Neural cell (in vitro differentiated cells): ENCODE measurements at regions not wholly inside any gene's neighbourhood (a gene's known extent, or its start where the extent isn't known, plus 50 kb on each side); places are given as distances from the start of the nearest gene placed in this dataset.

Experiments
- H2AFZ ChIP-seq: fragments of 200-600, 300-800 bp; sonication (generic), shearing (Covaris generic); 2 replicates; pipeline ENCODE4 v1.6.0; 2014; ENCODE audit warnings: low read depth, mild to moderate bottlenecking, antibody characterized with exemption, low read length, moderate library complexity
- H3F3A ChIP-seq: fragments of 200-600 bp; shearing (Covaris generic); 2 replicates; pipeline ENCODE4 v1.6.1; 2016; ENCODE audit warnings: mild to moderate bottlenecking, moderate library complexity, mixed read lengths, antibody characterized with exemption, low read length; ENCODE audit not compliant: insufficient read depth, poor library complexity, severe bottlenecking
- H3K27ac ChIP-seq: fragments of 200-600, 300-800 bp; sonication (generic), shearing (Covaris generic); 2 replicates; pipeline ENCODE4 v1.5.1; 2014; ENCODE audit warnings: mild to moderate bottlenecking, low read length, moderate library complexity
- H3K27me3 ChIP-seq: fragments of 300-800, 200-600 bp; sonication (generic), shearing (Covaris generic); 2 replicates; pipeline ENCODE4 v1.6.0; 2014; ENCODE audit warnings: mild to moderate bottlenecking, low read depth, low read length, moderate library complexity; ENCODE audit not compliant: insufficient read depth
- H3K36me3 ChIP-seq: fragments of 300-800, 200-600 bp; sonication (generic), shearing (Covaris generic); 2 replicates; pipeline ENCODE4 v1.5.1; 2014; ENCODE audit warnings: mild to moderate bottlenecking, antibody characterized with exemption, low read length, moderate library complexity; ENCODE audit not compliant: insufficient read depth
- H3K4me2 ChIP-seq: fragments of 300-800, 200-600 bp; sonication (generic), shearing (Covaris generic); 2 replicates; pipeline ENCODE4 v1.6.0; 2014; ENCODE audit warnings: mild to moderate bottlenecking, low read length
- H3K4me3 ChIP-seq: fragments of 300-800, 200-600 bp; sonication (generic), shearing (Covaris generic); 2 replicates; pipeline ENCODE4 v1.5.1; 2014; ENCODE audit warnings: mild to moderate bottlenecking, low read length, moderate library complexity
- H3K79me2 ChIP-seq: fragments of 200-600 bp; shearing (Covaris generic); replicated peaks from 2 replicates; pipeline ENCODE4 v1.6.0; 2014; ENCODE audit warnings: mild to moderate bottlenecking, low read length, moderate library complexity; ENCODE audit not compliant: insufficient read depth
- H3K9ac ChIP-seq: fragments of 300-800, 200-600 bp; sonication (generic), shearing (Covaris generic); 2 replicates; pipeline ENCODE4 v1.6.1; 2016; ENCODE audit warnings: mild to moderate bottlenecking, low read length, mixed read lengths
- H3K9me2 ChIP-seq: fragments of 200-600 bp; shearing (Covaris generic); 2 replicates; pipeline ENCODE4 v1.6.1; 2016; ENCODE audit warnings: mild to moderate bottlenecking, low read length, mixed read lengths; ENCODE audit not compliant: insufficient read depth
- H3K9me3 ChIP-seq: fragments of 200-600, 300-800 bp; sonication (generic), shearing (Covaris generic); 2 replicates; pipeline ENCODE4 v1.6.1; 2016; ENCODE audit warnings: mild to moderate bottlenecking, mixed run types, low read length, moderate library complexity, mixed read lengths
- H4K20me1 ChIP-seq: fragments of 200-600 bp; shearing (Covaris generic); 2 replicates; pipeline ENCODE4 v1.6.1; 2016; ENCODE audit warnings: mild to moderate bottlenecking, mixed run types; ENCODE audit not compliant: insufficient read depth
- EP300 ChIP-seq: fragments of 450-650 bp; conservative IDR thresholded peaks from 2 replicates; pipeline ENCODE4 v1.6.1; 2014; ENCODE audit warnings: antibody characterized with exemption, mild to moderate bottlenecking, moderate library complexity; ENCODE audit not compliant: poor library complexity, severe bottlenecking
- EZH2 ChIP-seq: fragments of 200-600, 300-800 bp; shearing (Covaris generic), sonication (generic); IDR thresholded peaks from 2 replicates; pipeline ENCODE4 v1.6.1; 2014; ENCODE audit warnings: antibody characterized with exemption, low read length, borderline replicate concordance, mild to moderate bottlenecking; ENCODE audit not compliant: insufficient read depth, poor library complexity, severe bottlenecking
- MXI1 ChIP-seq: fragments of 450-650 bp; conservative IDR thresholded peaks from 2 replicates; pipeline ENCODE4 v1.6.1; 2014; ENCODE audit warnings: antibody characterized with exemption, mild to moderate bottlenecking; ENCODE audit not compliant: poor library complexity, severe bottlenecking
- POLR2AphosphoS5 ChIP-seq: IDR thresholded peaks from 2 replicates; pipeline ENCODE4 v1.6.1; 2012
- RAD21 ChIP-seq: fragments of 450-650 bp; conservative IDR thresholded peaks from 2 replicates; pipeline ENCODE4 v1.6.1; 2014; ENCODE audit warnings: antibody characterized with exemption, mild to moderate bottlenecking, moderate library complexity
- SMC3 ChIP-seq: fragments of 450-650 bp; conservative IDR thresholded peaks from 2 replicates; pipeline ENCODE4 v1.6.1; 2014; ENCODE audit warnings: antibody characterized with exemption, mild to moderate bottlenecking, moderate library complexity; ENCODE audit not compliant: poor library complexity
- TAF1 ChIP-seq: IDR thresholded peaks from 2 replicates; pipeline ENCODE4 v1.6.1; 2012; ENCODE audit warnings: low read depth
- TF ChIP-seq, protein P1 (sequence below): IDR thresholded peaks from 2 replicates; pipeline ENCODE4 v1.6.1; 2012; ENCODE audit warnings: borderline replicate concordance
- TF ChIP-seq, protein P2 (sequence below): fragments of 450-650 bp; IDR thresholded peaks from 2 replicates; pipeline ENCODE4 v1.5.1; 2014; ENCODE audit warnings: antibody characterized with exemption, mild to moderate bottlenecking, moderate library complexity; ENCODE audit not compliant: poor library complexity, severe bottlenecking

DNA sequence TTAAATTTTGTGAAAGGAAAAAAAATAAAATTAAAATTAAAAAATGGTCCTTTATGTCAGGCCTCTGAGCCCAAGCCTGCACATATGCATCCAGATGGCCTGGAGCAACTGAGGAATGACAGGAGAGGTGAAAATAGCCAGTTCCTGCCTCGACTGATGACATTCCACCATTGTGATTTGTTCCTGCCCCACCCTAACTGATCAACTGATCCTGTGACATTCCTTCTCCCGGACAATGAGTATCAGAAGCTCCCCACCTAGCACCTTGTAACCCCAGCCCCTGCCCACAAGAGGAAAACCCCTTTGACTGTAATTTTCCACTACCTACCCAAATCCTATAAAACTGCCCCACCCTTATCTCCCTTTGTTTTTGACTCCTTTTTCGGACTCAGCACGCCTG, 972.2 kb upstream of the GHITM start:
- no peaks in the 10 kb centered on the region for H4K20me1 ChIP-seq
- H3K36me3 ChIP-seq = no peaks in the 10 kb centered on the region
- no peaks in the 10 kb centered on the region for H3K27me3 ChIP-seq
- no peak overlapping the region for H3K4me2 ChIP-seq
- no peaks in the 10 kb centered on the region for H3F3A ChIP-seq
- H3K9ac ChIP-seq = no peak overlapping the region
- H3K9me2 ChIP-seq = no peaks in the 10 kb centered on the region
- no peaks in the 10 kb centered on the region for H3K79me2 ChIP-seq
- no peak overlapping the region for H3K4me3 ChIP-seq
- H3K9me3 ChIP-seq = no peaks in the 10 kb centered on the region
- H2AFZ ChIP-seq = no peak overlapping the region
- TF ChIP-seq, protein P1, sequence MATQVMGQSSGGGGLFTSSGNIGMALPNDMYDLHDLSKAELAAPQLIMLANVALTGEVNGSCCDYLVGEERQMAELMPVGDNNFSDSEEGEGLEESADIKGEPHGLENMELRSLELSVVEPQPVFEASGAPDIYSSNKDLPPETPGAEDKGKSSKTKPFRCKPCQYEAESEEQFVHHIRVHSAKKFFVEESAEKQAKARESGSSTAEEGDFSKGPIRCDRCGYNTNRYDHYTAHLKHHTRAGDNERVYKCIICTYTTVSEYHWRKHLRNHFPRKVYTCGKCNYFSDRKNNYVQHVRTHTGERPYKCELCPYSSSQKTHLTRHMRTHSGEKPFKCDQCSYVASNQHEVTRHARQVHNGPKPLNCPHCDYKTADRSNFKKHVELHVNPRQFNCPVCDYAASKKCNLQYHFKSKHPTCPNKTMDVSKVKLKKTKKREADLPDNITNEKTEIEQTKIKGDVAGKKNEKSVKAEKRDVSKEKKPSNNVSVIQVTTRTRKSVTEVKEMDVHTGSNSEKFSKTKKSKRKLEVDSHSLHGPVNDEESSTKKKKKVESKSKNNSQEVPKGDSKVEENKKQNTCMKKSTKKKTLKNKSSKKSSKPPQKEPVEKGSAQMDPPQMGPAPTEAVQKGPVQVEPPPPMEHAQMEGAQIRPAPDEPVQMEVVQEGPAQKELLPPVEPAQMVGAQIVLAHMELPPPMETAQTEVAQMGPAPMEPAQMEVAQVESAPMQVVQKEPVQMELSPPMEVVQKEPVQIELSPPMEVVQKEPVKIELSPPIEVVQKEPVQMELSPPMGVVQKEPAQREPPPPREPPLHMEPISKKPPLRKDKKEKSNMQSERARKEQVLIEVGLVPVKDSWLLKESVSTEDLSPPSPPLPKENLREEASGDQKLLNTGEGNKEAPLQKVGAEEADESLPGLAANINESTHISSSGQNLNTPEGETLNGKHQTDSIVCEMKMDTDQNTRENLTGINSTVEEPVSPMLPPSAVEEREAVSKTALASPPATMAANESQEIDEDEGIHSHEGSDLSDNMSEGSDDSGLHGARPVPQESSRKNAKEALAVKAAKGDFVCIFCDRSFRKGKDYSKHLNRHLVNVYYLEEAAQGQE = no peak
- TF ChIP-seq EP300 = no peak
- H3K27ac ChIP-seq = no peak overlapping the region

DNA sequence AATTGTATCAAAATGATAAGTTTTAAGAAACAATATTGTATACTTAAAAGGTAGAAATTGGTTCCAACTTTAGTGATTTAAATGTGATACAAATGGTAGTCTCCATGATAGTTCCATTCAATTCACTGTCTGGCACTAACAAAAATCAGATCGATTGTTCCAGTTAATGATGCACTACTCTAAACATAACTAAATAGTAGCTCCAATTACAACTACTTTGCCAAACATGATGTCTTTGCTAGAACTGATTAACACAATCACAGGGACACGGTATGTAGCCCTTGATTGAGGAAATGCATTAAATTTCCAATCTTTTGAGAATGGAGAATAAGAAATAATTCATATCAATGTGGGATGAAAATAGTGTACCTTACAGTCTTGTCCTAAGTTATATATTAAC, 962.4 kb upstream of the GHITM start:
- H3F3A ChIP-seq = no peaks in the 10 kb centered on the region
- no peak overlapping the region for H3K9ac ChIP-seq
- H3K9me2 ChIP-seq = no peaks in the 10 kb centered on the region
- TF ChIP-seq TAF1 (no peak), POLR2AphosphoS5 (no peak), MXI1 (no peak), SMC3 (no peak), EP300 (no peak), EZH2 (no peak), RAD21 (no peak)
- TF ChIP-seq, protein P1 = no peak
- TF ChIP-seq, protein P2, sequence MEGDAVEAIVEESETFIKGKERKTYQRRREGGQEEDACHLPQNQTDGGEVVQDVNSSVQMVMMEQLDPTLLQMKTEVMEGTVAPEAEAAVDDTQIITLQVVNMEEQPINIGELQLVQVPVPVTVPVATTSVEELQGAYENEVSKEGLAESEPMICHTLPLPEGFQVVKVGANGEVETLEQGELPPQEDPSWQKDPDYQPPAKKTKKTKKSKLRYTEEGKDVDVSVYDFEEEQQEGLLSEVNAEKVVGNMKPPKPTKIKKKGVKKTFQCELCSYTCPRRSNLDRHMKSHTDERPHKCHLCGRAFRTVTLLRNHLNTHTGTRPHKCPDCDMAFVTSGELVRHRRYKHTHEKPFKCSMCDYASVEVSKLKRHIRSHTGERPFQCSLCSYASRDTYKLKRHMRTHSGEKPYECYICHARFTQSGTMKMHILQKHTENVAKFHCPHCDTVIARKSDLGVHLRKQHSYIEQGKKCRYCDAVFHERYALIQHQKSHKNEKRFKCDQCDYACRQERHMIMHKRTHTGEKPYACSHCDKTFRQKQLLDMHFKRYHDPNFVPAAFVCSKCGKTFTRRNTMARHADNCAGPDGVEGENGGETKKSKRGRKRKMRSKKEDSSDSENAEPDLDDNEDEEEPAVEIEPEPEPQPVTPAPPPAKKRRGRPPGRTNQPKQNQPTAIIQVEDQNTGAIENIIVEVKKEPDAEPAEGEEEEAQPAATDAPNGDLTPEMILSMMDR = no peak
- H3K79me2 ChIP-seq = no peaks in the 10 kb centered on the region
- H3K4me3 ChIP-seq = no peak overlapping the region
- H2AFZ ChIP-seq = no peak overlapping the region
- H3K36me3 ChIP-seq = no peaks in the 10 kb centered on the region
- no peaks in the 10 kb centered on the region for H4K20me1 ChIP-seq
- H3K27ac ChIP-seq = no peak overlapping the region
- no peaks in the 10 kb centered on the region for H3K27me3 ChIP-seq
- no peak overlapping the region for H3K4me2 ChIP-seq
- H3K9me3 ChIP-seq = no peaks in the 10 kb centered on the region
